Transverse colon (tissue), 4 donors: ENCODE measurements at regions not wholly inside any gene's neighbourhood (a gene's known extent, or its start where the extent isn't known, plus 50 kb on each side); places are given as distances from the start of the nearest gene placed in this dataset.

Source experiments
- DNase-seq: peaks from one replicate; pipeline ENCODE4 v3.0.0-alpha.2; 2019
- H3K27ac ChIP-seq, 4 donors: fragments of 200-600 bp; sonication (generic); 2 replicates each; pipeline ENCODE4 v1.5.1; 2016 to 2018; ENCODE audit warnings: inconsistent platforms in 4 of 4
- H3K27me3 ChIP-seq: fragments of 200-600 bp; sonication (generic); 2 replicates; pipeline ENCODE4 v1.5.1; 2017; ENCODE audit warnings: inconsistent platforms
- H3K36me3 ChIP-seq, 4 donors: fragments of 200-600 bp; sonication (generic); 2 replicates each; pipeline ENCODE4 v1.5.1; 2017 to 2019; ENCODE audit warnings: inconsistent platforms in 4 of 4
- H3K4me1 ChIP-seq, 4 donors: fragments of 200-600 bp; sonication (generic); 2 replicates each; pipeline ENCODE4 v1.5.1; 2017 to 2020; ENCODE audit warnings: inconsistent platforms in 4 of 4
- H3K4me3 ChIP-seq, 4 donors: fragments of 200-600 bp; sonication (generic); 1 replicate in 1 of 4; 2 replicates in 3 of 4; pipeline versions ENCODE4 v1.5.1 to v1.6.1; 2017 to 2019; ENCODE audit warnings: inconsistent platforms in 4 of 4
- H3K9me3 ChIP-seq, 2 donors: fragments of 200-600 bp; sonication (generic); 2 replicates each; pipeline ENCODE4 v1.5.1; 2017 to 2019; ENCODE audit warnings: inconsistent platforms in 2 of 2
- EP300 ChIP-seq: sonication (generic); formaldehyde crosslinking; IDR thresholded peaks from one replicate; pipeline ENCODE4 v1.6.1; 2017; ENCODE audit warnings: antibody characterized with exemption, low read depth
- POLR2A ChIP-seq: fragments of 450-650 bp; IDR thresholded peaks from one replicate; pipeline ENCODE4 v1.6.1; 2016; ENCODE audit warnings: antibody characterized with exemption, mild to moderate bottlenecking, moderate library complexity
- POLR2AphosphoS5 ChIP-seq, 3 donors: sonication (generic); formaldehyde crosslinking; IDR thresholded peaks; one replicate each; pipeline ENCODE4 v1.6.1; 2016; ENCODE audit warnings: antibody characterized with exemption in 3 of 3
- WGBS, 2 donors: methylation state at CpG; one replicate each; pipeline ENCODE4 v1.1.5; 2018; ENCODE audit warnings: low coverage in 1 of 2; 5-methylcytosine and 5-hydroxymethylcytosine counted together
- in situ Hi-C, 4 donors: fragments of 200-750 bp; cut with MboI; loops; one replicate each; pipeline versions ENCODE4 v1.15.0 to v1.15.1; 2017; ENCODE audit warnings: low sequenced_read_pairs in 3 of 4, low pct_ligation_motif_present in 1 of 4, low pct_unique_long_range_greater_than_20kb in 1 of 4
- intact Hi-C: fragments of 100-400 bp; cut with DNase I; formaldehyde crosslinking; loops from one replicate; pipeline ENCODE4 v1.15.1; 2023; ENCODE audit warnings: low total_unique reads
- TF ChIP-seq, protein P1 (sequence below), 5 experiments: fragments of 200-600 bp in 3 of 5; fragments of 450-650 bp in 2 of 5; sonication (generic) in 3 of 5; IDR thresholded peaks; 1 replicate in 2 of 5; 2 replicates in 3 of 5; pipeline ENCODE4 v1.5.1; 2016 to 2017; ENCODE audit warnings: antibody characterized with exemption in 5 of 5, inconsistent platforms in 3 of 5, mild to moderate bottlenecking in 2 of 5, moderate library complexity in 1 of 5

DNA sequence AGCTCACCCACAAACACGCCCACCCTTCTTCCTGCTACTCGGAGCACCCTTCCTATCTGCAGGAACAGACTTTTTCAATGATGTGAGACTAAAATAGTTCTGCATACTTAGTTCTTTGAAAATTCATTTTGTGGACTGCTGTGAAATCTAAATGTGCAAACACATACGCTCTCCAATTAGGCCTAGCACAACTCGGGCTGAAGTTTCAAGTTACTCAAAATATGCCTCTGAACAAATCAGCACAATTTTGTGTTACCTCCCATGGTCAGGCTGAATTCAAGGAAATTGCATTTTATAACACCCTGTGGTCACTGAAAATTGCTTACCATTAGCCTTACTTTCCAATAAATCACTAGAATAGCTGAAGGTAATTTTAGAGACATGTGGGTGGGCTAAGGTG is 323.8 kb upstream of the ADCY2 start:
- Histone ChIP-seq H3K36me3 (no peaks in the 10 kb centered on the region), H3K27ac (no peak overlapping the region), H3K27me3 (no peaks in the 10 kb centered on the region), H3K4me1 (no peaks in the 10 kb centered on the region), H3K4me3 (no peak overlapping the region), H3K9me3 (no peaks in the 10 kb centered on the region)
- in situ Hi-C loops = no loop called here
- no peak for TF ChIP-seq POLR2AphosphoS5 (IDR thresholded peaks at IDR 0.05)
- TF ChIP-seq POLR2A = no peak
- TF ChIP-seq, protein P1, sequence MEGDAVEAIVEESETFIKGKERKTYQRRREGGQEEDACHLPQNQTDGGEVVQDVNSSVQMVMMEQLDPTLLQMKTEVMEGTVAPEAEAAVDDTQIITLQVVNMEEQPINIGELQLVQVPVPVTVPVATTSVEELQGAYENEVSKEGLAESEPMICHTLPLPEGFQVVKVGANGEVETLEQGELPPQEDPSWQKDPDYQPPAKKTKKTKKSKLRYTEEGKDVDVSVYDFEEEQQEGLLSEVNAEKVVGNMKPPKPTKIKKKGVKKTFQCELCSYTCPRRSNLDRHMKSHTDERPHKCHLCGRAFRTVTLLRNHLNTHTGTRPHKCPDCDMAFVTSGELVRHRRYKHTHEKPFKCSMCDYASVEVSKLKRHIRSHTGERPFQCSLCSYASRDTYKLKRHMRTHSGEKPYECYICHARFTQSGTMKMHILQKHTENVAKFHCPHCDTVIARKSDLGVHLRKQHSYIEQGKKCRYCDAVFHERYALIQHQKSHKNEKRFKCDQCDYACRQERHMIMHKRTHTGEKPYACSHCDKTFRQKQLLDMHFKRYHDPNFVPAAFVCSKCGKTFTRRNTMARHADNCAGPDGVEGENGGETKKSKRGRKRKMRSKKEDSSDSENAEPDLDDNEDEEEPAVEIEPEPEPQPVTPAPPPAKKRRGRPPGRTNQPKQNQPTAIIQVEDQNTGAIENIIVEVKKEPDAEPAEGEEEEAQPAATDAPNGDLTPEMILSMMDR (IDR thresholded peaks at IDR 0.05) = no peak
- TF ChIP-seq EP300 = no peak
- intact Hi-C loops = no loop called here
- DNase-seq = no peak
- WGBS, 2 donors = 47 to 56% methylated on average over 4 of the region's 4 CpGs

GRCh38 chr5:7073666-7074065 is 322.3 kb upstream of the ADCY2 start:
- TF ChIP-seq POLR2AphosphoS5 (IDR thresholded peaks at IDR 0.05) = no peak
- TF ChIP-seq, protein P1 (IDR thresholded peaks at IDR 0.05) = no peak
- no peak for DNase-seq
- no peak overlapping the region for H3K4me3 ChIP-seq
- in situ Hi-C loops (no loop called here), intact Hi-C loops (no loop called here)
- no peaks in the 10 kb centered on the region for H3K9me3 ChIP-seq
- no peaks in the 10 kb centered on the region for H3K27me3 ChIP-seq
- no peaks in the 10 kb centered on the region for H3K36me3 ChIP-seq
- 87 to 89% methylated on average over 3 to 6 of the region's 6 CpGs for WGBS, 2 donors
- no peaks in the 10 kb centered on the region for H3K4me1 ChIP-seq
- no peak overlapping the region for H3K27ac ChIP-seq

- H3K4me1 ChIP-seq = no peaks in the 10 kb centered on the region
- no peaks in the 10 kb centered on the region for H3K9me3 ChIP-seq
- TF ChIP-seq, protein P1 (IDR thresholded peaks at IDR 0.05) = no peak
- TF ChIP-seq POLR2AphosphoS5 (IDR thresholded peaks at IDR 0.05) (no peak), POLR2A (no peak), EP300 (no peak)
- 47% methylated on average over 1 of the region's 1 CpG; no CpG with 5 or more reads in 1 of the 2 donors for WGBS, 2 donors
- in situ Hi-C loops = no loop called here
- DNase-seq = no peak
- no peak overlapping the region for H3K4me3 ChIP-seq
- no peaks in the 10 kb centered on the region for H3K27me3 ChIP-seq
- intact Hi-C loops = no loop called here
- H3K36me3 ChIP-seq = no peaks in the 10 kb centered on the region
- no peak overlapping the region for H3K27ac ChIP-seq
Observed at GRCh38 chr5:7074176-7074575, 321.8 kb upstream of the ADCY2 start.

- no peak for DNase-seq
- in situ Hi-C loops (no loop called here), intact Hi-C loops (no loop called here)
Observed at GRCh38 chr5:7075470-7075869, 320.5 kb upstream of the ADCY2 start.

More at GRCh38 chr5:7075470-7075869, 320.5 kb upstream of the ADCY2 start:
- no peak overlapping the region for H3K27ac ChIP-seq
- 68 to 78% methylated on average over 1 of the region's 1 CpG for WGBS, 2 donors
- no peaks in the 10 kb centered on the region for H3K9me3 ChIP-seq
- no peaks in the 10 kb centered on the region for H3K27me3 ChIP-seq
- H3K4me3 ChIP-seq = no peak overlapping the region
- no peaks in the 10 kb centered on the region for H3K4me1 ChIP-seq
- no peaks in the 10 kb centered on the region for H3K36me3 ChIP-seq
- no peak for TF ChIP-seq POLR2A
- TF ChIP-seq POLR2AphosphoS5 (IDR thresholded peaks at IDR 0.05) = no peak
- TF ChIP-seq, protein P1 (IDR thresholded peaks at IDR 0.05) = no peak
- TF ChIP-seq EP300 = no peak
